IPS DF 6.9 (cell line): ENCODE measurements at regions not wholly inside any gene's neighbourhood (a gene's known extent, or its start where the extent isn't known, plus 50 kb on each side); places are given as distances from the start of the nearest gene placed in this dataset.

Experiments used
- DNase-seq: peaks from one replicate; pipeline ENCODE4 v3.0.0-alpha.2; 2013; ENCODE audit warnings: low read depth, low spot score
- H3K27ac ChIP-seq: one replicate; pipeline ENCODE4 v1.5.1; 2013; ENCODE audit warnings: low read length, control low read depth
- H3K27me3 ChIP-seq: 2 replicates; pipeline ENCODE4 v1.6.1; 2013; ENCODE audit warnings: mild to moderate bottlenecking, low read length; ENCODE audit not compliant: control insufficient read depth, insufficient read depth
- H3K36me3 ChIP-seq: 2 replicates; pipeline ENCODE4 v1.6.1; 2013; ENCODE audit warnings: low read length; ENCODE audit not compliant: control insufficient read depth, insufficient read depth
- H3K4me1 ChIP-seq: 2 replicates; pipeline ENCODE4 v1.6.1; 2013; ENCODE audit warnings: low read length; ENCODE audit not compliant: control insufficient read depth, insufficient read depth
- H3K4me3 ChIP-seq: 2 replicates; pipeline ENCODE4 v1.5.1; 2013; ENCODE audit warnings: mild to moderate bottlenecking, low read length
- H3K9me3 ChIP-seq: 2 replicates; pipeline ENCODE4 v1.6.1; 2013; ENCODE audit warnings: low read length, inconsistent platforms; ENCODE audit not compliant: control insufficient read depth, insufficient read depth
- WGBS: extraction: QIAGEN DNeasy Blood & Tissue Kit; methylation state at CpG from one replicate; pipeline ENCODE4 v1.1.7; 2013; ENCODE audit warnings: mixed read lengths, missing lambda C conversion rate; ENCODE audit not compliant: insufficient read length, insufficient coverage; 5-methylcytosine and 5-hydroxymethylcytosine counted together

DNA sequence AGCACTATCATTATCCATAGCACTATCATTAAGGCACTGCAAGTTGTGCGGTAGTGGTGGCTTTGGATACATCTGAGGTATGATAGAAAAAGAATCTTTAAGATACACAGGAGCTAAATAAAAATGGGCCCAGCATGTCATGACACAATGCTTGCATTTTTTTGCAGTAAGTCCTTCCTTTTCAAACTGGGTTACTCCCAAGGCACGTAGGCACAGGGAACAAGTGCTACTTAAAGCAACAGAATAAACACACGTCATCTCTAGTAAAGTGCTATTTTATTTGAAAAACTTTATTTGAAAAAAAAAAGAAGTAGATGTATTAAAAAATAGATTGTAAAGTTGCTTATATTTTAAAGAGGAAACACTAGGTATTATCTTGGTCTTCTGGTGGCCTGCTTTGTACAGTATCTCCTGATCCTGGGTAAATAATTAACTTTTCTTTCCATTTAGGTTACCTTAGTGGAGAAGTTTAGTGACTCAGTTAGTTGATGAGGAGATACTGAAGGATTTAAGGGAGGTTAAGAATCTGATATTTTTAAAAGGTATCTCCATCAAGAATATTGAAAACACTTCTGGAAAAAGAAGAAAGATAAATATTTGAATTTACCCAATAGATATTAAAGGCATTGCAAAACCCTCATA is 129.6 kb downstream of the EDN1 start:
- H3K4me1 ChIP-seq = no peaks in the 10 kb centered on the region
- H3K9me3 ChIP-seq = no peaks in the 10 kb centered on the region
- no peak for DNase-seq
- no peaks in the 10 kb centered on the region for H3K27me3 ChIP-seq
- H3K27ac ChIP-seq = no peak overlapping the region
- no peaks in the 10 kb centered on the region for H3K36me3 ChIP-seq
- no CpG with 5 or more reads among the region's 3 CpGs for WGBS
- no peak overlapping the region for H3K4me3 ChIP-seq

DNA sequence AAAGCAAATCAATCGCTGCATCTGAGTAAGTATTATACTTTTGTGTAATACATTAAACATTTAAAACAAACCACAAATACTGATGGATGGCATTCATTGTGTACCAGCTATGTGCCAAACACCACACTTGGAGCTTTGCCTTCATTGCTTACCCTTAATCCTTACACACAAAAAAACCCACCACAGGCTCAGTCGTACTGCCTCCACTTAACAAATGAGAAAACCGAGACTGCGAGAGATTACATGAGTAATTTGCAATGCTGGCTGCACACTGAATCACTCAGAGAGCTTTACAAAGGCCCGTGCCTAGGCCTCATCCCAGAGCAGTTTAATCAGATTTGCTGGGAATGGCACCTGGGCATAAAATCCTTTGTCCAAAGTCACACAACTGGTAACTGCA is 130.5 kb downstream of the EDN1 start:
- Histone ChIP-seq H3K27ac (no peak overlapping the region), H3K9me3 (no peaks in the 10 kb centered on the region), H3K4me1 (no peaks in the 10 kb centered on the region), H3K36me3 (no peaks in the 10 kb centered on the region), H3K4me3 (no peak overlapping the region), H3K27me3 (no peaks in the 10 kb centered on the region)
- WGBS = no CpG with 5 or more reads among the region's 5 CpGs
- no peak for DNase-seq

DNA sequence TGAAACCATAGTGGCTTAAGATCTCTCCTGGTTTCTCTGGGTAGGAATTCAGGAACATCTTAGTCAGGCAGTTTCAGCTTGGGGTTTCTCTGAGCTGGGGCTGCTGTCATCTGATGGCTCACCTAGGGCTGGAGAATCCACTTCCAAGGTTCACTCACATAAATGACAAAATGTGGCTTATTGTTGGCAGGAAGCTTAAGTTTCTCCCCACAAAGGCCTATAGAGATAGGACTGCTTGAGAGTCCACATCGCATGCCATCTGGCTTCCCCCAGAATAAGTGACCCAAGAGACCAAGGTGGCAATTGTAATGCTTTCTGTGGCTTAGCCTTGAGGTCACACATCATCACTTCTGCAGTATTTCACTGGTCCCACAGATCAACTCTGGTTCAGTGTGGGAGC is 131.4 kb downstream of the EDN1 start:
- Histone ChIP-seq H3K27me3 (no peaks in the 10 kb centered on the region), H3K4me3 (no peak overlapping the region), H3K4me1 (no peaks in the 10 kb centered on the region), H3K36me3 (no peaks in the 10 kb centered on the region), H3K9me3 (no peaks in the 10 kb centered on the region), H3K27ac (no peak overlapping the region)
- DNase-seq = no peak
- WGBS = no CpG with 5 or more reads among the region's 1 CpG

DNA sequence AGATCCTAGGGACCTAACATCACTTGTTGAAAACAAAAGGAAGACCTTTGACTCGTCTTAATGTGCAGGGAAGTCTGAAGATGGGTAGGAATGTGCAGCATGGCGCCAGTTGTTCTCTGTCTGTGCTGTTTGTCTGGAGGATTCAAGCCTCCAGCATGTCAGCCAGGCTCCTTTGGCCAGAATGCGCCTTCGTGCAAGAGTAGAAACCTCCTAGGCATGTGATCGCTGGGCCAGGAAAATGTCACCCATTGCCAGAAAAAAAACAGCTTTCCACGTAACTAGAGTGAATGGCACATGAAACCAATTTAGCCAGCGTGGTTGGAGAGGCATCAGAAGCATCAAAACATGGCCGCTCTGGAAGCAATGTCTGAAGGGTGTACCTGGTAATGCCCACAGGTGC is 132.7 kb downstream of the EDN1 start:
- H3K4me1 ChIP-seq = no peaks in the 10 kb centered on the region
- H3K4me3 ChIP-seq = no peak overlapping the region
- no CpG with 5 or more reads among the region's 8 CpGs for WGBS
- H3K36me3 ChIP-seq = no peaks in the 10 kb centered on the region
- no peak overlapping the region for H3K27ac ChIP-seq
- H3K9me3 ChIP-seq = no peaks in the 10 kb centered on the region
- no peaks in the 10 kb centered on the region for H3K27me3 ChIP-seq
- DNase-seq = no peak

GRCh38 chr6:12423832-12424231 is 133.7 kb downstream of the EDN1 start:
- Histone ChIP-seq H3K9me3 (no peaks in the 10 kb centered on the region), H3K4me3 (no peak overlapping the region), H3K4me1 (no peaks in the 10 kb centered on the region), H3K27me3 (no peaks in the 10 kb centered on the region), H3K36me3 (no peaks in the 10 kb centered on the region), H3K27ac (no peak overlapping the region)
- WGBS = no CpG with 5 or more reads among the region's 1 CpG
- no peak for DNase-seq

- peaks cover 3% of the 10 kb centered on the region for H3K4me1 ChIP-seq
- WGBS = no CpG with 5 or more reads among the region's 4 CpGs
- H3K27me3 ChIP-seq = no peaks in the 10 kb centered on the region
- no peak for DNase-seq
- no peak overlapping the region for H3K4me3 ChIP-seq
- H3K36me3 ChIP-seq = no peaks in the 10 kb centered on the region
- no peak overlapping the region for H3K27ac ChIP-seq
- no peaks in the 10 kb centered on the region for H3K9me3 ChIP-seq
These were observed 136.0 kb downstream of the EDN1 start for GRCh38 chr6:12426121-12426520.

DNA sequence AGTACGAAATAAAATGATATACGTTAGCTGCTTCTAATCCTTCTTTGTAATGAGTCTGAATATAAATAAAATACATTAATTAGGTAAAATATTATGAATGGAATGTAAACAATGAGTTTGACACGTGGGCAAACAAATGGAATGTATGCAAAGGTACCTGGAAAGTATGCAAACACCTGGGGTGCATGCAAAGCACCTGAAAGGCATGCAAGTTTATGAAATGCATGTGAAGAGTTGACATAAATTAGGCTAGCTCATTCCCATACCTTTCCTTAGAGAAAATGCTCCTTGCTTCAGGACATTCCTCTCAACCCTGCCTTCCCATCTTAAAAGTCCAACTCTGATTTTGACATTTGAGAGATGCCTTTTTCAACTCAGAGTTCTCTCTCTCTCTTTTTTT is 140.9 kb downstream of the EDN1 start:
- Histone ChIP-seq H3K27me3 (no peaks in the 10 kb centered on the region), H3K4me3 (no peak overlapping the region), H3K36me3 (no peaks in the 10 kb centered on the region), H3K27ac (no peak overlapping the region), H3K9me3 (no peaks in the 10 kb centered on the region), H3K4me1 (peaks cover 3% of the 10 kb centered on the region)
- no peak for DNase-seq
- WGBS = no CpG with 5 or more reads among the region's 3 CpGs

DNA sequence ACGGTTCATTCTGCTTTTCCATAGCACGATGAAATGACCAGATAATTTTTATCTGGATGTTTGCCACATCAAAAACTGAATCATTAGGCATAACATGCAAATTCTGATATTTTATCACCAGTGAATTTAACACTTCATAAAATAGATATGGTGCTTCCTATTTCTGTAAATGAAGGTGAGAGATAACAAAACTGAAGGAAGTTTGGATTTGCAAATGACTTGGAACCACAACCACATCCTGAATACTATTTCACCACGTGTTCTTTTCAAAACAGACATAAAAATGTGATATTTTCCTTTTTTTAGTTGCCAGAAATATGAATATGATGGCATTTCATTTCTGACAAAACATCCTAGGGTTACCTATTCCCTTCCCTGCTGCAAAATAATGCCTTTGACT is 146.1 kb downstream of the EDN1 start:
- no CpG with 5 or more reads among the region's 3 CpGs for WGBS
- Histone ChIP-seq H3K4me3 (no peak overlapping the region), H3K4me1 (no peaks in the 10 kb centered on the region), H3K9me3 (no peaks in the 10 kb centered on the region), H3K27ac (no peak overlapping the region), H3K27me3 (no peaks in the 10 kb centered on the region), H3K36me3 (no peaks in the 10 kb centered on the region)
- no peak for DNase-seq

- Histone ChIP-seq H3K9me3 (no peaks in the 10 kb centered on the region), H3K4me3 (no peak overlapping the region), H3K27ac (no peak overlapping the region), H3K4me1 (no peaks in the 10 kb centered on the region), H3K36me3 (no peaks in the 10 kb centered on the region), H3K27me3 (no peaks in the 10 kb centered on the region)
- WGBS = no CpG with 5 or more reads among the region's 1 CpG
- no peak for DNase-seq
These were observed 146.5 kb downstream of the EDN1 start for GRCh38 chr6:12436683-12437082.

DNA sequence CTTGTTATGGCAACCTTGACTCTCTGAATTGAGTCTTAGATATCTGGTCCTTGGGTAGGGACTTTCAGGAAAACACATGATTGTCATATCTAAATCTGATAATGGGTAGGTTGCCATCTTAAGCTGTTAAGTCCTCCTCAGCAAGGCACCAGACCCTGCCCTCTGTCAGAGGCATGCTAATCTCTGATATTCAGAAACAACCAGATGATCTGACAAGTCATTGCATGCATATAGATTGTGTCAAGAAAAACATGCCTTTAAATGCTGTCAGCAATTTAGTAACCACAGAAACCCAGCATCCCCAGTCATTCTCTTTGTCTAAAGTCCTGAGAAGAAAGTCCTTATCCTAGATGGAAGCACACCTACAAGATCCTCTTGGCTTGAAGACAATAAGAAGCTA is 149.1 kb downstream of the EDN1 start:
- DNase-seq = no peak
- Histone ChIP-seq H3K27me3 (no peaks in the 10 kb centered on the region), H3K27ac (no peak overlapping the region), H3K4me3 (no peak overlapping the region), H3K36me3 (no peaks in the 10 kb centered on the region), H3K4me1 (no peaks in the 10 kb centered on the region), H3K9me3 (no peaks in the 10 kb centered on the region)

- Histone ChIP-seq H3K4me3 (no peak overlapping the region), H3K9me3 (no peaks in the 10 kb centered on the region), H3K27ac (no peak overlapping the region), H3K4me1 (no peaks in the 10 kb centered on the region), H3K36me3 (no peaks in the 10 kb centered on the region), H3K27me3 (no peaks in the 10 kb centered on the region)
- DNase-seq = no peak
- no CpG with 5 or more reads among the region's 3 CpGs for WGBS
These were observed 150.8 kb downstream of the EDN1 start for GRCh38 chr6:12440981-12441380.
